ENCODE measurements at regions not wholly inside any gene's neighbourhood (a gene's known extent, or its start where the extent isn't known, plus 50 kb on each side); places are given as distances from the start of the nearest gene placed in this dataset.

DNA sequence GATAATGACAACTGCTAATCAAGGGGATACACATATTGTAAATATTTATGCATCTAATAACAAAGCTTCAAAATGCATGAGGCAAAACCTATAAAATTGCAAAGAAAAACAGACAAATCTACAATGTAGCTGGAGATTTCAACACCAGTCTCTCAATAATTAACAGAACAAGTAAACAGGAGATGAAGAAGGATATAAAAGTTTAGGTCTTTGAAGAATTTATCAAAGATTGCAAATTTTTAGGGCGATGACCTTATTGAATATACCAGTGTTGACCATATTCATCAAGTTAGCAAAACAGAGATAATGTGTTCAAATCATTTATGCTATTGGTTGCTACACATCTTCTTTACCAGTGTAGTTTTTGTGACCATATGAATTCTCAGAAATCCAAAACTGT lies 237.8 kb upstream of the SGK1 start:
- TF ChIP-seq TCF4 (CRISPR knock-in tag; IDR thresholded peaks at IDR 0.05; ENCODE audit: borderline replicate concordance) (no peak), ISL1 (CRISPR knock-in tag; IDR thresholded peaks at IDR 0.05) (no peak), ZFP3 (CRISPR knock-in tag; IDR thresholded peaks at IDR 0.05) (no peak), ZC3H10 (CRISPR knock-in tag; IDR thresholded peaks at IDR 0.05) (no peak), ZFP30 (CRISPR knock-in tag; IDR thresholded peaks at IDR 0.05) (no peak), ZNF565 (CRISPR knock-in tag; conservative IDR thresholded peaks at IDR 0.05; ENCODE audit: low read depth) (no peak)
- TF ChIP-seq, protein P1, sequence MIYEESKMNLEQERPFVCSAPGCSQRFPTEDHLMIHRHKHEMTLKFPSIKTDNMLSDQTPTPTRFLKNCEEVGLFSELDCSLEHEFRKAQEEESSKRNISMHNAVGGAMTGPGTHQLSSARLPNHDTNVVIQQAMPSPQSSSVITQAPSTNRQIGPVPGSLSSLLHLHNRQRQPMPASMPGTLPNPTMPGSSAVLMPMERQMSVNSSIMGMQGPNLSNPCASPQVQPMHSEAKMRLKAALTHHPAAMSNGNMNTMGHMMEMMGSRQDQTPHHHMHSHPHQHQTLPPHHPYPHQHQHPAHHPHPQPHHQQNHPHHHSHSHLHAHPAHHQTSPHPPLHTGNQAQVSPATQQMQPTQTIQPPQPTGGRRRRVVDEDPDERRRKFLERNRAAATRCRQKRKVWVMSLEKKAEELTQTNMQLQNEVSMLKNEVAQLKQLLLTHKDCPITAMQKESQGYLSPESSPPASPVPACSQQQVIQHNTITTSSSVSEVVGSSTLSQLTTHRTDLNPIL (CRISPR knock-in tag; IDR thresholded peaks at IDR 0.05; ENCODE audit: low read depth): no peak
- TF ChIP-seq, protein P2, sequence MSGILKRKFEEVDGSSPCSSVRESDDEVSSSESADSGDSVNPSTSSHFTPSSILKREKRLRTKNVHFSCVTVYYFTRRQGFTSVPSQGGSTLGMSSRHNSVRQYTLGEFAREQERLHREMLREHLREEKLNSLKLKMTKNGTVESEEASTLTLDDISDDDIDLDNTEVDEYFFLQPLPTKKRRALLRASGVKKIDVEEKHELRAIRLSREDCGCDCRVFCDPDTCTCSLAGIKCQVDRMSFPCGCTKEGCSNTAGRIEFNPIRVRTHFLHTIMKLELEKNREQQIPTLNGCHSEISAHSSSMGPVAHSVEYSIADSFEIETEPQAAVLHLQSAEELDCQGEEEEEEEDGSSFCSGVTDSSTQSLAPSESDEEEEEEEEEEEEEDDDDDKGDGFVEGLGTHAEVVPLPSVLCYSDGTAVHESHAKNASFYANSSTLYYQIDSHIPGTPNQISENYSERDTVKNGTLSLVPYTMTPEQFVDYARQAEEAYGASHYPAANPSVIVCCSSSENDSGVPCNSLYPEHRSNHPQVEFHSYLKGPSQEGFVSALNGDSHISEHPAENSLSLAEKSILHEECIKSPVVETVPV (CRISPR knock-in tag; IDR thresholded peaks at IDR 0.05): no peak
- TF ChIP-seq, protein P3, sequence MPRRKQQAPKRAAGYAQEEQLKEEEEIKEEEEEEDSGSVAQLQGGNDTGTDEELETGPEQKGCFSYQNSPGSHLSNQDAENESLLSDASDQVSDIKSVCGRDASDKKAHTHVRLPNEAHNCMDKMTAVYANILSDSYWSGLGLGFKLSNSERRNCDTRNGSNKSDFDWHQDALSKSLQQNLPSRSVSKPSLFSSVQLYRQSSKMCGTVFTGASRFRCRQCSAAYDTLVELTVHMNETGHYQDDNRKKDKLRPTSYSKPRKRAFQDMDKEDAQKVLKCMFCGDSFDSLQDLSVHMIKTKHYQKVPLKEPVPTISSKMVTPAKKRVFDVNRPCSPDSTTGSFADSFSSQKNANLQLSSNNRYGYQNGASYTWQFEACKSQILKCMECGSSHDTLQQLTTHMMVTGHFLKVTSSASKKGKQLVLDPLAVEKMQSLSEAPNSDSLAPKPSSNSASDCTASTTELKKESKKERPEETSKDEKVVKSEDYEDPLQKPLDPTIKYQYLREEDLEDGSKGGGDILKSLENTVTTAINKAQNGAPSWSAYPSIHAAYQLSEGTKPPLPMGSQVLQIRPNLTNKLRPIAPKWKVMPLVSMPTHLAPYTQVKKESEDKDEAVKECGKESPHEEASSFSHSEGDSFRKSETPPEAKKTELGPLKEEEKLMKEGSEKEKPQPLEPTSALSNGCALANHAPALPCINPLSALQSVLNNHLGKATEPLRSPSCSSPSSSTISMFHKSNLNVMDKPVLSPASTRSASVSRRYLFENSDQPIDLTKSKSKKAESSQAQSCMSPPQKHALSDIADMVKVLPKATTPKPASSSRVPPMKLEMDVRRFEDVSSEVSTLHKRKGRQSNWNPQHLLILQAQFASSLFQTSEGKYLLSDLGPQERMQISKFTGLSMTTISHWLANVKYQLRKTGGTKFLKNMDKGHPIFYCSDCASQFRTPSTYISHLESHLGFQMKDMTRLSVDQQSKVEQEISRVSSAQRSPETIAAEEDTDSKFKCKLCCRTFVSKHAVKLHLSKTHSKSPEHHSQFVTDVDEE (CRISPR knock-in tag; IDR thresholded peaks at IDR 0.05): no peak

All from SK-N-SH treated with all-trans-retinoic acid at 6 μM for 48 hours (cell line).